A673 (cell line): ENCODE measurements at regions not wholly inside any gene's neighbourhood (a gene's known extent, or its start where the extent isn't known, plus 50 kb on each side); places are given as distances from the start of the nearest gene placed in this dataset.

Source experiments
- BruUV-seq: library from RNA; stranded (reverse); fragments of 400-500 nt; replicated peaks from 2 replicates; lab custom pipeline; 2021; lab: Mats Ljungman, UMichigan
- CTCF ChIA-PET: fragments of 300-600 bp; sonication (Branson Sonifier 250); formaldehyde crosslinking; loops from one replicate; lab custom pipeline; 2022; ENCODE audit warnings: antibody characterized with exemption; lab: Charles Lee
- POLR2A ChIA-PET: fragments of 300-600 bp; sonication (Branson Sonifier 250); formaldehyde crosslinking; loops from one replicate; lab custom pipeline; 2022; ENCODE audit warnings: antibody characterized with exemption; ENCODE audit not compliant: low non-redundant PET; lab: Charles Lee
- DNase-seq: peaks from one replicate; pipeline ENCODE4 v3.0.0-alpha.2; 2015; ENCODE audit warnings: low spot score
- H3K27ac ChIP-seq: fragments of 200-600 bp; sonication (generic); 2 replicates; pipeline ENCODE4 v1.5.1; 2016; ENCODE audit warnings: mixed run types, low read depth, mild to moderate bottlenecking, mixed read lengths, antibody characterized with exemption, low read length; ENCODE audit not compliant: poor library complexity, severe bottlenecking
- H3K27me3 ChIP-seq: fragments of 200-600 bp; sonication (generic); replicated peaks from 2 replicates; pipeline ENCODE4 v1.6.1; 2017; ENCODE audit warnings: mixed run types, low read depth, mild to moderate bottlenecking, mixed read lengths, antibody characterized with exemption, low read length; ENCODE audit not compliant: insufficient read depth, poor library complexity
- H3K36me3 ChIP-seq: fragments of 200-600 bp; sonication (generic); 2 replicates; pipeline ENCODE4 v1.6.1; 2016; ENCODE audit warnings: mixed run types, mild to moderate bottlenecking, mixed read lengths, antibody characterized with exemption, low read length; ENCODE audit not compliant: insufficient read depth, poor library complexity, severe bottlenecking
- H3K4me1 ChIP-seq: fragments of 200-600 bp; sonication (generic); 2 replicates; pipeline ENCODE4 v1.6.1; 2017; ENCODE audit warnings: mixed run types, mild to moderate bottlenecking, mixed read lengths, antibody characterized with exemption, low read length; ENCODE audit not compliant: insufficient read depth, poor library complexity, severe bottlenecking
- H3K4me3 ChIP-seq: fragments of 200-600 bp; sonication (generic); 2 replicates; pipeline ENCODE4 v1.5.1; 2016; ENCODE audit warnings: low read depth, mixed run types, mild to moderate bottlenecking, mixed read lengths, low read length; ENCODE audit not compliant: poor library complexity, severe bottlenecking
- H3K9me3 ChIP-seq: fragments of 200-600 bp; sonication (generic); 2 replicates; pipeline ENCODE4 v1.6.1; 2016; ENCODE audit warnings: mixed run types, low read depth, mild to moderate bottlenecking, mixed read lengths, antibody characterized with exemption, low read length; ENCODE audit not compliant: poor library complexity, severe bottlenecking
- CTCF ChIP-seq: fragments of 300-800, 200-600 bp; sonication (generic); conservative IDR thresholded peaks from 2 replicates; pipeline ENCODE4 v1.5.1; 2017; ENCODE audit warnings: low read depth, mild to moderate bottlenecking, antibody characterized with exemption, low read length, moderate library complexity, mixed read lengths
- EZH2 ChIP-seq: fragments of 200-600 bp; sonication (generic); IDR thresholded peaks from 2 replicates; pipeline ENCODE4 v1.6.1; 2017; ENCODE audit warnings: borderline replicate concordance, low read depth, mild to moderate bottlenecking, mixed read lengths, antibody characterized with exemption, low read length; ENCODE audit not compliant: poor library complexity, severe bottlenecking
- intact Hi-C: fragments of 100-400 bp; cut with micrococcal nuclease; formaldehyde crosslinking; loops from one replicate; pipeline ENCODE4 v1.10.0; 2022; ENCODE audit not compliant: unreplicated experiment

- ChIA-PET POLR2A (no interaction called here), CTCF (no interaction called here)
- H3K27ac ChIP-seq: no peak overlapping the region
- intact Hi-C loops: no loop called here
- no peaks in the 10 kb centered on the region for H3K9me3 ChIP-seq
- no peak overlapping the region for H3K4me3 ChIP-seq
- no peak for DNase-seq
- H3K36me3 ChIP-seq: no peaks in the 10 kb centered on the region
- H3K27me3 ChIP-seq: no peaks in the 10 kb centered on the region
- no peak for TF ChIP-seq EZH2
- TF ChIP-seq CTCF: no peak
- BruUV-seq: no TSS peak
- H3K4me1 ChIP-seq: no peaks in the 10 kb centered on the region
Measured at GRCh38 chr16:7887316-7887715, 554.7 kb downstream of the RBFOX1 start.

GRCh38 chr16:7871979-7872378 is 539.3 kb downstream of the RBFOX1 start:
- BruUV-seq: no TSS peak
- Histone ChIP-seq H3K4me1 (no peaks in the 10 kb centered on the region), H3K9me3 (peaks cover 9% of the 10 kb centered on the region), H3K27ac (no peak overlapping the region), H3K27me3 (no peaks in the 10 kb centered on the region), H3K36me3 (no peaks in the 10 kb centered on the region), H3K4me3 (no peak overlapping the region)
- intact Hi-C loops: no loop called here
- no peak for TF ChIP-seq EZH2
- TF ChIP-seq CTCF: no peak
- POLR2A ChIA-PET: no interaction called here
- CTCF ChIA-PET: no interaction called here
- no peak for DNase-seq

- Histone ChIP-seq H3K4me1 (no peaks in the 10 kb centered on the region), H3K27me3 (no peaks in the 10 kb centered on the region), H3K4me3 (no peak overlapping the region), H3K9me3 (peaks cover 9% of the 10 kb centered on the region), H3K36me3 (no peaks in the 10 kb centered on the region), H3K27ac (no peak overlapping the region)
- BruUV-seq: no TSS peak
- intact Hi-C loops: no loop called here
- ChIA-PET POLR2A (no interaction called here), CTCF (no interaction called here)
- TF ChIP-seq EZH2 (no peak), CTCF (no peak)
- no peak for DNase-seq
Measured at GRCh38 chr16:7871371-7871770, 538.7 kb downstream of the RBFOX1 start.
